ENCODE measurements at regions not wholly inside any gene's neighbourhood (a gene's known extent, or its start where the extent isn't known, plus 50 kb on each side); places are given as distances from the start of the nearest gene placed in this dataset.

- no peaks in the 10 kb centered on the region; the same call in 1 of the 2 replicates for H3K27me3 ChIP-seq (replicated peaks; ENCODE audit: control insufficient read depth, insufficient read depth, low read length)
- no peaks in the 10 kb centered on the region for H3K36me3 ChIP-seq (ENCODE audit: control insufficient read depth, insufficient read depth, low read length)
- POLR2A ChIA-PET: no interaction called here
- H3K9me3 ChIP-seq: peaks cover under 1% of the 10 kb centered on the region; the same call in 1 of the 2 replicates
- H3K9me3 Mint-ChIP-seq (ENCODE audit: unreplicated experiment): no peaks in the 10 kb centered on the region
- intact Hi-C loops (cut with micrococcal nuclease; ENCODE audit: unreplicated experiment): no loop called here
- no peak overlapping the region for H3K4me3 ChIP-seq (ENCODE audit: low read depth, low read length)
- no peak for DNase-seq
- no peaks in the 10 kb centered on the region for H3K36me3 Mint-ChIP-seq (ENCODE audit: insufficient read depth, unreplicated experiment)
- CTCF ChIA-PET: no interaction called here
- H3K4me1 Mint-ChIP-seq (ENCODE audit: low read depth, unreplicated experiment): no peaks in the 10 kb centered on the region
- H3K27ac Mint-ChIP-seq (ENCODE audit: unreplicated experiment): no peak overlapping the region
- H3K27me3 Mint-ChIP-seq (ENCODE audit: insufficient read depth, unreplicated experiment): peaks cover 32% of the 10 kb centered on the region
- no peak for TF ChIP-seq CTCF (IDR thresholded peaks at IDR 0.05; ENCODE audit: insufficient read depth in 1 of 2, low read depth in 1 of 2, low read length in 1 of 2, severe bottlenecking in 1 of 2, unreplicated experiment in 1 of 2)
- H3K4me1 ChIP-seq: no peaks in the 10 kb centered on the region
- no TSS peak for BruUV-seq (replicated peaks)
- no peak overlapping the region for H3K4me3 Mint-ChIP-seq (ENCODE audit: unreplicated experiment)
Observed at GRCh38 chr20:43363506-43363905, 94.2 kb upstream of the SRSF6 start.

GRCh38 chr20:43361526-43361925 is 96.2 kb upstream of the SRSF6 start:
- Mint-ChIP-seq H3K27me3 (ENCODE audit: insufficient read depth, unreplicated experiment) (peaks cover 33% of the 10 kb centered on the region), H3K36me3 (ENCODE audit: insufficient read depth, unreplicated experiment) (no peaks in the 10 kb centered on the region), H3K4me3 (ENCODE audit: unreplicated experiment) (no peak overlapping the region), H3K27ac (ENCODE audit: unreplicated experiment) (no peak overlapping the region), H3K9me3 (ENCODE audit: unreplicated experiment) (peaks cover 8% of the 10 kb centered on the region), H3K4me1 (ENCODE audit: low read depth, unreplicated experiment) (no peaks in the 10 kb centered on the region)
- Histone ChIP-seq H3K9me3 (peaks cover 7% of the 10 kb centered on the region; the same call in 1 of the 2 replicates), H3K4me1 (no peaks in the 10 kb centered on the region), H3K36me3 (ENCODE audit: control insufficient read depth, insufficient read depth, low read length) (no peaks in the 10 kb centered on the region), H3K4me3 (ENCODE audit: low read depth, low read length) (no peak overlapping the region), H3K27me3 (replicated peaks; ENCODE audit: control insufficient read depth, insufficient read depth, low read length) (no peaks in the 10 kb centered on the region)
- ChIA-PET CTCF (no interaction called here), POLR2A (no interaction called here)
- TF ChIP-seq CTCF (IDR thresholded peaks at IDR 0.05; ENCODE audit: insufficient read depth in 1 of 2, low read depth in 1 of 2, low read length in 1 of 2, severe bottlenecking in 1 of 2, unreplicated experiment in 1 of 2): no peak
- DNase-seq: peak in 1 of 2 experiments; percentile 26
- intact Hi-C loops (cut with micrococcal nuclease; ENCODE audit: unreplicated experiment): no loop called here
- no TSS peak for BruUV-seq (replicated peaks)

- H3K36me3 Mint-ChIP-seq (ENCODE audit: insufficient read depth, unreplicated experiment): no peaks in the 10 kb centered on the region
- CTCF ChIA-PET: no interaction called here
Observed at GRCh38 chr20:43360016-43360415, 97.7 kb upstream of the SRSF6 start.

More at GRCh38 chr20:43360016-43360415, 97.7 kb upstream of the SRSF6 start:
- H3K4me1 ChIP-seq: no peaks in the 10 kb centered on the region
- no peak overlapping the region for H3K27ac Mint-ChIP-seq (ENCODE audit: unreplicated experiment)
- intact Hi-C loops (cut with micrococcal nuclease; ENCODE audit: unreplicated experiment): no loop called here
- DNase-seq: peak in 1 of 2 experiments; percentile 8
- no peaks in the 10 kb centered on the region; the same call in 1 of the 2 replicates for H3K27me3 ChIP-seq (replicated peaks; ENCODE audit: control insufficient read depth, insufficient read depth, low read length)
- no peak overlapping the region for H3K4me3 Mint-ChIP-seq (ENCODE audit: unreplicated experiment)
- peaks cover 7% of the 10 kb centered on the region; the same call in 1 of the 2 replicates for H3K9me3 ChIP-seq
- H3K9me3 Mint-ChIP-seq (ENCODE audit: unreplicated experiment): peaks cover 11% of the 10 kb centered on the region
- H3K4me3 ChIP-seq (ENCODE audit: low read depth, low read length): no peak overlapping the region
- H3K27me3 Mint-ChIP-seq (ENCODE audit: insufficient read depth, unreplicated experiment): peaks cover 23% of the 10 kb centered on the region
- POLR2A ChIA-PET: no interaction called here
- TF ChIP-seq CTCF (IDR thresholded peaks at IDR 0.05; ENCODE audit: insufficient read depth in 1 of 2, low read depth in 1 of 2, low read length in 1 of 2, severe bottlenecking in 1 of 2, unreplicated experiment in 1 of 2): no peak
- no peaks in the 10 kb centered on the region for H3K36me3 ChIP-seq (ENCODE audit: control insufficient read depth, insufficient read depth, low read length)
- no peaks in the 10 kb centered on the region for H3K4me1 Mint-ChIP-seq (ENCODE audit: low read depth, unreplicated experiment)
- BruUV-seq (replicated peaks): no TSS peak

Data from Caco-2 (cell line).